KOPT-K1 (cell line): ENCODE measurements at regions not wholly inside any gene's neighbourhood (a gene's known extent, or its start where the extent isn't known, plus 50 kb on each side); places are given as distances from the start of the nearest gene placed in this dataset.

Experiments used
- H3K27ac ChIP-seq: fragments of 200-600 bp; sonication (generic); 2 replicates; pipeline ENCODE4 v1.5.1; 2016; ENCODE audit warnings: antibody characterized with exemption, mild to moderate bottlenecking, low read depth, low read length; ENCODE audit not compliant: poor library complexity, severe bottlenecking
- H3K36me3 ChIP-seq: fragments of 200-600 bp; sonication (generic); 2 replicates; pipeline ENCODE4 v1.5.1; 2017; ENCODE audit warnings: antibody characterized with exemption, mild to moderate bottlenecking, low read length, moderate library complexity; ENCODE audit not compliant: insufficient read depth
- H3K9me3 ChIP-seq: fragments of 200-600 bp; sonication (generic); 2 replicates; pipeline ENCODE4 v1.5.1; 2017; ENCODE audit warnings: antibody characterized with exemption, low read length, mild to moderate bottlenecking; ENCODE audit not compliant: insufficient read depth, poor library complexity, severe bottlenecking

DNA sequence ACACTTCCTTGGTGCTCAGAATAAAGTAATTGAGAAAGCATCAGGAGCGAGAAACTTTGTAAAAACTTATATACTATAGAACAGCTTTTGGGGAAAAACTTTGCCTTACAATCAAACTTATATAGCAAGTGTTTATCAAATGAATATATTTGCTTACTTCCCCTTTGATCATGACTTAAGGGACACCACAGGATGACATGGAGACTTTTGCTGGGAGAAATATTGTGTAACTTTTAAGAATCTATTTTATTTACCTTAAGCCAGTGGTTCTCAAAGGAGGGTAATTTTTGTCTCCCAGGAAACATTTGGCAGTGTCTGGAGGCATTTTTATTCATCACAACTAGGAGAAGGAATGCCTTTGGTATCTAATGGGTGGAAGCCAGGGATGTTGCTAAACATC lies 173.8 kb upstream of the HABP2 start:
- Histone ChIP-seq H3K9me3 (no peaks in the 10 kb centered on the region), H3K36me3 (no peaks in the 10 kb centered on the region), H3K27ac (no peak overlapping the region)

DNA sequence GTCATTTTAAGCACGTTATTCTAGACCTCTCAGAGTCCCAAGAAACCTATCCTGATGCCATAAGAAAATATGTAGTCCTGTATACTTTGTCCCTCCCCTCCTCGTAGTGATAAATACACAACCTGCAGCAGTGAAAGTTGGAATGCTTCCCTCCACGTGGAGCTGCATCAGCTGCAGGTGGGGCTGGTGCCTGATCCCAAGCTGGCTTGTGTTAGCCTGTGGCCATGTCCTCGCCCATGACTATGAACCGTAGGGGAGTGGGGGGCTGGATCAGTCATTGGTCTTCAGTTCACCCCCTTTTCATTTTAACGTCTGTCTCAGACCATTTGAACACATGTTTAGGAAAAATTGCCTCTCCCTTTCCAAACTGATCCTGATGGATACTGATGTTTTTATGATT lies 171.4 kb upstream of the HABP2 start:
- Histone ChIP-seq H3K36me3 (no peaks in the 10 kb centered on the region), H3K27ac (peak overlapping the region; percentile 84), H3K9me3 (no peaks in the 10 kb centered on the region)

DNA sequence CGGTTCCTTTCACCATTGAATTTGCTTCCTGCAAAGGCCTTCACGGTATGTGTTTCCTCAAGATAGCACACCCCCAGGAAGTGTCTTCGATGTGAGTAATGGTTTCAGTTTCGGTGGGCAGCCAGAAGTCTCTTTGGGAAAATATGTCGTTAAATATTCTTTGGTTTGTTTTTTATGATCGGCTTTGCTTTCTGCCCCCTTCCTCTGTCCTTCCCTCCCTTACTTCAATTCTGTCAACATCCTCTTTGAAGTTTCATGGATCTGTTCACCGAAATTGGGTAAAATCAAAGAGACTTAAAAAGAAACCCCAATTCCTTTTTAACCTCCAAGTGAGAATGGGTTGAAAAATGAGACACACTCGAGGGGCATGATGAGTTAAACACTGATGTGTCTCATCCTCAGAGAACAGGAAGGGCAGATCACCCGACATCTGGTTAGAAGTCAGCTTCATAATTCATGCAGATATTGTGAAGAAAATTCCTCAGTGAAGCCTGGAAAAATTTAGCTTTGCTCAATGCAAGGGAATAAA lies 170.8 kb upstream of the HABP2 start:
- peak overlapping the region; percentile 84 for H3K27ac ChIP-seq
- H3K9me3 ChIP-seq, result no peaks in the 10 kb centered on the region
- no peaks in the 10 kb centered on the region for H3K36me3 ChIP-seq

DNA sequence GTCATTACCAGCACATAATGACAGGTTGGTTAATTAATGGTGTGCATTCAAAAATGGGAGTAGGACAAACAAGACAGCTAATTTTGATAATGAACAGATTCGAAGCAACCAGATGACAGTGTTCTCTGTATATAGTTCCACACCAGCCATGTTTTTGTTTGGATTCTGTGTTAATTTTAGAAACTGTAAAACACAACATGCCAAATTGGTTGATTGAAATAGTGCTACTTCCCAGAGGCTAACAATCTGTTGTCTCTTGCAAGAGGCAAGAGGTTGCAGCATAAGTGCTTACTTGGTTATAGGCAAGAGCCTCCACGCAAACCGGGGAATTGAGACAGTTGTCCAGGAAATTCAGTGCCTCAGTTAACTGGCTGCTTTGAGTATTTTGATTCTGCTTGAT lies 170.2 kb upstream of the HABP2 start:
- H3K27ac ChIP-seq, result peak overlapping the region; percentile 84

DNA sequence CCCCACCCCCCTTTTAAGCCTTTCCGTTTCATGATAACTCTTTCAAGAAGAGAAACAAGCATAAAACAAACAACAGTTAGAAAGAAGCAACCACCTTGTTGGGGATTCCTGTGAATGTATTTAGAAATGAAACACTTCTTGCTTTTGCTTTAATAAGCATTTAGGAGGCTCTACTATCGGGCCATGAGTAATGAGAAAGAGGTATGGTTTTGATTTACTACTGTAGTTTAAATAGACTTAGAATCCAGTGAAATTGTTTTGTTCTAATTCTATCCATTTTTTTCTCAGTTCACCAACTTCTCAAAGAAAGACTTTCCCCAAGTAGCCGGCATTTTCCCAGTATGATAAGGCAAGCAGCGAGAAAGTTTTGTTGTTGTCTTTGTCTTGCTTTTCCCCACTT lies 168.7 kb upstream of the HABP2 start:
- no peaks in the 10 kb centered on the region for H3K9me3 ChIP-seq
- no peak overlapping the region for H3K27ac ChIP-seq
- no peaks in the 10 kb centered on the region for H3K36me3 ChIP-seq

More for the DNA sequence above, 170.2 kb upstream of the HABP2 start:
- H3K9me3 ChIP-seq, result no peaks in the 10 kb centered on the region
- no peaks in the 10 kb centered on the region for H3K36me3 ChIP-seq

DNA sequence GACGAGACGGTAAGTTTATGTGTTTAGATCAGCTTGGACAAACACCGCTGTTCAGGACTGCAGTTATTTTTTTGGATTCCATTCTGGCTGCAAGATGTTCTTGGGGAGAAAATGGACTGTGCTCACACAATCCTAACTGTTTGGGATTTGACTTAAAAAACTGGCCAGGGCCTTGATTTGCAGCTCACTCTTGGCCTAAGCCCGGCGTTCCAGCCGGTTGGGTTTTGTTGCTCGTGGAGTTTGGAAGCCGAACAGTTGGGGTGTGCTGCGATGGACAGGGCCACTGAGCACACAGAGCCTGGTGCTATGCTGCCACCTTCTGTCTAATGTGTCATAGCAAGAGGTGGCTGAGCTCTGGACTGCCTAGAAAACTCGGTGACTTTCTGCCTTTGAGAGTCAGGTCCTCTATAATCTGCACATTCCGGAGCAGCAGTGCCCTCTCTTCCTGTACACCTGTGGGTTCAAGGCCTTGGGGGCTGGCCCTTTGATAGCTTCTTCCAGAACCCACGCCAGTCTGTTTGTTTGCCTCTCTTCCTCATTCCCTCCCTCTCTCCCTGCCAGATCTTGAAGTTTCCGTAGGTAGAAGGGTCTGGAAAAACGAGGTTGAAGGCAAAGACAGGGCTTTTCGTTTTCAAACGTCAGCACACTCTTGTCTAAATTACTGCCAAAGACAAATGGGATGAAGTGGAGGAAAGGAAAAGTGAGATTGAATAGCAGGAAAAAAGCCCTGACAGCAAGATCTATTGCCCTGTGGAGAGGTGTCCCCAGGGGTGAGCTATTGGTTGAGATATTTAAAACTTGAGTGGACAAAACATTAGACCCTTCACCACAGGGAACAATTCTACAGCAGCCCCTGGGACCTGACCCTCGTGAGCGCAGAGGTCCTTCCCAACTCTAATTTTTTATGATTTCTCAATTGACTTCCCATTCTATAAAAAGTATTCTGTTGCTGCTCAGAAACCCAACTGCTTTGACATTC lies 167.5 kb upstream of the HABP2 start:
- H3K27ac ChIP-seq, result no peak overlapping the region
- no peaks in the 10 kb centered on the region for H3K9me3 ChIP-seq
- H3K36me3 ChIP-seq, result no peaks in the 10 kb centered on the region

DNA sequence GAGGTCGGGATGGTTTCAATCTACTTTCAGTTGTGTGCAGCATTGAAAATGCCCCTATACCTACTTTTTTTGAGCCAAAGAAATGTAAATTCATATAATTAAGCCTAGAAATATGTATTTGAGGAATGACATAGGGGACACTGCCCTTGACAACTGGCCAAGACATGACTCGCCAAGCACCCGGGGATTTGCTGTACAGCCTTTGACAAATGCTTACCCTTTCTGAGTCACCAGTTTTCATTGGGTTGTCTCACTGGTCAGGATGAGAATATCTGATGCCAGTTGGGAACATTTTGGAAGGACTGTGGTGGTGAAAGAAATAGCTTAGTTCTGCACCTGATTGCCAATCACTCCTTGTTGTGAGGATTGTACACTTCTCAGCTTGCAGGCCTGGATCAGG lies 166.8 kb upstream of the HABP2 start:
- H3K36me3 ChIP-seq, result no peaks in the 10 kb centered on the region
- H3K9me3 ChIP-seq, result no peaks in the 10 kb centered on the region
- no peak overlapping the region for H3K27ac ChIP-seq

DNA sequence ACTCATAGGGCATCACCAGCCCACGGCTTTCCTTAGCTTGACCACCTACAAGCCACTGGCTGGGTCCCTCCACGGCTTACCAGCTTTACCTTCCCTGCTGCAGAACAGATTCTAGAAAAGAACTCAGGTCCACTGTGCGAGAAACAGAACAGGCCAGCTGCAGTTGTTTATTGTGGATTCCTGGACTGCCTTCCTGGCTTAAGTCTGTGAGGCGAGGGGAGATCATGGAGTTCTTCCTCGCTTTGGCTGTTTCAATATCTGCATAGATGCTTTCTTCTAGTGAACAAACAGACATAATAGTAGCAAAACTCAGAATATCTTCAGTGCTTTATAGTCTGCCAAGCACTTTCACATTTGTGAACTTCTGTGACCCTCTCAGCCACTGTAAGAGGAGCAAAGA lies 162.9 kb upstream of the HABP2 start:
- Histone ChIP-seq H3K36me3 (no peaks in the 10 kb centered on the region), H3K27ac (no peak overlapping the region), H3K9me3 (no peaks in the 10 kb centered on the region)

DNA sequence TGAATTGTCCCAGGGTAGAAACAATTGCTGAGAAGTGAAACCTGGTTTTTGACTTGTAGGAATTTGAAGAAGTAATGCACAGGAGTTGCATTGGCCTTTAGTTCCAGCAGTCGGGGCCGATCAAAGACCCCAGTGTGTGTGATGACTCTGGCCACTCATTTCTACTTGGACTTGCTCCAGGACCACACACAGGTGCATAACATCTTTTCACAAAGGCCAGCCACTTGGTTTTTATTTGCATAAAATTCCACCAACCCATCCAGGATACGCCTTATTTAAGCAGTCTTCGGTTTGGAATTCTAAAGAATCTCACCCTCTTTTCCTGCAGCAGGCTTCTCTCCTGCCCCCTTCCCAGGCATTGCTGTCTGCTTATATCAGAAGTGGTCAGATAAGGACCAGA lies 162.0 kb upstream of the HABP2 start:
- Histone ChIP-seq H3K27ac (no peak overlapping the region), H3K9me3 (no peaks in the 10 kb centered on the region), H3K36me3 (no peaks in the 10 kb centered on the region)

DNA sequence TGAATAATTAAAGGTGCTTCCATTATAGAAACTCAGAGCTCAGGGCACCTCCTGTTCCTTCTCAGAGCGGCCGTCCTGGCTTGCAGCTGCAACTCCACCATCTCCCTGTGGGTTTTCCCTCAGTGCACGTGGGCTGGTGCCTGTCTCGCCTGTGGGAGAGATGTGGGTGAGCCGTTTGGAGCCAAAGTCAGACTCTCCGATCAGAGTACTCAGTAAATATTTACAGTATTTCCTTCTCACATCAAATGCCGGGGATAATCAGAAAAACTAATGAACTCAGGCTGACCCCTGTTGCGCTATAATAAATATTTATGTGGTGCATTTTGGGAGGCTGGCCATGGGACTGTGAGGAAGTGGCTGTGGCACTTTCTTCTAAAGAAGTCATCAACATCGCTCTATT lies 155.8 kb upstream of the HABP2 start:
- H3K9me3 ChIP-seq, result no peaks in the 10 kb centered on the region
- H3K27ac ChIP-seq, result no peak overlapping the region
- no peaks in the 10 kb centered on the region for H3K36me3 ChIP-seq

DNA sequence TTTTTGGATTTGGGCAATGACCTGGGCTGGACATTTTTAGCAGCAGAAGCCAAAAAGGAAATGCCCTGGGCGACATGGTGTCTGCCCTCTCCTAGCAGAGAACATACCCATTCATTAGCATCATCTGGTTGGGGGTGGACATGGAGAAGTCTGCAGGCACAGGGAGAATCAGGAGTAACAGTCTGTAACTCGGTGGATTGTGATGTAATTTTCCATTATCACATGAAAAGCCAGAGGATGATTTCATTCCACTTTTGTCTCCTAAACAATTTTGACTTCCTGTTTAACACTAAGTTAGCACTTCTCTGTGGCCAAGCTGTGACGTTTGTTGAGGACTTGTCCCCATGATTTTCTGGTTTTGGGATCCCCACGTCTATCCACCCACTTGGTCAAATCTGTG lies 153.8 kb upstream of the HABP2 start:
- Histone ChIP-seq H3K27ac (no peak overlapping the region), H3K9me3 (no peaks in the 10 kb centered on the region), H3K36me3 (no peaks in the 10 kb centered on the region)

DNA sequence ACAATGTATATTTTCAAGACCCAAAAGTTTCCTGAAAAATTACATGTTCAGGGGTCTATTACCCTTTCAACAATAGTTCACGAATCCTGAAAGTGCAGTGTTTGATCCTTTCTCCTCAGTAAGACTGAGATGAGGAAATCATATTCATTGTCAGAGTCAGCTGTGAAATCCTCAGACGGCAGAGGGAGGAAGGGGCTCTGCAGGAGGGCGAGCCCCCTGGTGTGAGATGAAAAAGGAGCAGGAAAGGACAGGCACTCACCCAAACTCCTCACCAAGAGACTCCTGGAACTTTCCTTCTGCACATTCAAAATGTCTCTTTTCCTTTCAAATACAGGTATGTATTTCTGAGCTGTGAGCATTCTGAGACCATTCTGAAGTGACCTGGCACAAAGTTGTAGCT lies 150.3 kb upstream of the HABP2 start:
- H3K36me3 ChIP-seq, result no peaks in the 10 kb centered on the region
- H3K27ac ChIP-seq, result no peak overlapping the region
- no peaks in the 10 kb centered on the region for H3K9me3 ChIP-seq

DNA sequence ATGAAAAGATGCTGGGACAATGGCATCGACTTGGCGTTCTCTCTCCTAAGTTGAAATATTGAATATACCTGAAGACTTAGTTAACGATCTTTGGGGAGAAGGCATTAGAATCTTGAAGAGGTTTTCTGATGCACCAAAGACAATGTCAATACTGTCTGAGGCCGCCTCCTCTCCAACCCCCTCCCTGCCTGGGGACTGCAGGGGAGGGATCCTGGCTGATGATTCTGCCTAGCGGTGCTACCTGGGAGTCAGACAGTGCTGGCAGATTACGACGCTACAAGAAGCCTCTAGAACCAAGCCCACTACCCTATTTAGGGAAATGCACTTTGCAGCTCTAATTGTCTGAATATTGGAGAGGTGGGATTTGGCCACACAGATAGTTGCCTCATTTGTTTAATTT lies 145.6 kb upstream of the HABP2 start:
- Histone ChIP-seq H3K36me3 (no peaks in the 10 kb centered on the region), H3K27ac (no peak overlapping the region), H3K9me3 (no peaks in the 10 kb centered on the region)

DNA sequence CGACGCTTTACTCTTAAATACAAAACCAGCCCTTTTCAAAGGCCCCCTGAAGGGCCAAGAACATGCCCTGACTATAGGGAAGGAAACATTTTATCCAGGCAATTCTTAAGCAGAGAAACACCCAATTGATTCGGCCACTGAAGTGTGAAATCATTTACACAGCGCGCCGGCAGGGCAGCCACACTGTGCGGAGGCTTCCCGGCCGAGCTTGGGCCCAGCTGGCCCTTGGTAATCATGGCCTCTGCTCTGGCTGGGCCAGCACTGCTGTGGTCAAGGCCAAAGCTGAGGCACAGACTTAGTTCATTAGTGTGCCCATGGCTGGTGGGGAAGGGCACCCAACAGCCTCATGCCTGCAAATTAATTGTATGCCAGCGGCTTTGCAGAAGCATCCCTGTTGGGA lies 143.7 kb upstream of the HABP2 start:
- no peak overlapping the region for H3K27ac ChIP-seq
- no peaks in the 10 kb centered on the region for H3K36me3 ChIP-seq
- no peaks in the 10 kb centered on the region for H3K9me3 ChIP-seq

DNA sequence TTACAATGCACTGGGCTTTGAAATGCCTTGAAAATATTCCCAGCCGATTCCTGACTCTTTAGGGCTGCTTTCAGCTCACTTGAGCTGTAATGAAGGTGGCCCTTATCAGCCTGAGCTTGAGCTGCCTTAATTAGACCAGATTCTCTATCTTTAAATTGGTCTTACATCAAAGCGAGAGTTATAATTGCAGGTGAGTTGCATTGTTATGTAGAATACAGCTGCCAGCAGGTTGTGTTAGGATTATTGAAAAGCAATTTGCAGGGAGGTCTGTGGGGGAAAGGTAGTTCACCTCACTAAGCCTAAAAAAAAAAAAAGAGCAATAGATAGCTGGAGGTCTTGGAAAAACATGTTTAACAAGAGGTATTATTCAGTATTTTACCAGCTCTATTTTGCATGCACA lies 142.2 kb upstream of the HABP2 start:
- Histone ChIP-seq H3K27ac (no peak overlapping the region), H3K36me3 (no peaks in the 10 kb centered on the region), H3K9me3 (no peaks in the 10 kb centered on the region)

DNA sequence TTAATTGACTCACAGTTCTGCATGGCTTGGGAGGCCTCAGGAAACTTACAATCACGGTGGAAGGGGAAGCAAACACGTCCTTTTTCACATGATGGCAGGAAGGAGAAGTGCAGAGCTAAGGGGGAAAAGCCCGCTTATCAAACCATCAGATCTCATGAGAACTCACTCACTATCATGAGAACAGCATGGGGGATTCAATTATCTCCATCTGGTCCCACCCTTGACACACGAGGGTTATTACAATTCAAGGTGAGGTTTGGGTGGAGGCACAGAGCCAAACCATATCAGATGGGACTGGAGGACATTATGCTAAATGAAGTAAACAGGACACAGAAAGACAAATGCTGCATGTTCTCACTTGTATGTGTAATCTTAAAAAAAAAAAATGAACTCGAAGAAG lies 141.4 kb upstream of the HABP2 start:
- Histone ChIP-seq H3K36me3 (no peaks in the 10 kb centered on the region), H3K9me3 (no peaks in the 10 kb centered on the region), H3K27ac (no peak overlapping the region)
